Activated gamma-delta T cell (primary cell): ENCODE measurements at regions not wholly inside any gene's neighbourhood (a gene's known extent, or its start where the extent isn't known, plus 50 kb on each side); places are given as distances from the start of the nearest gene placed in this dataset.

Source experiments
- DNase-seq: peaks from one replicate; lab custom pipeline; 2025; lab: John Stamatoyannopoulos, UW

GRCh38 chr11:134476435-134477021, 64.5 kb upstream of the B3GAT1 start:
- no peak for DNase-seq

DNA sequence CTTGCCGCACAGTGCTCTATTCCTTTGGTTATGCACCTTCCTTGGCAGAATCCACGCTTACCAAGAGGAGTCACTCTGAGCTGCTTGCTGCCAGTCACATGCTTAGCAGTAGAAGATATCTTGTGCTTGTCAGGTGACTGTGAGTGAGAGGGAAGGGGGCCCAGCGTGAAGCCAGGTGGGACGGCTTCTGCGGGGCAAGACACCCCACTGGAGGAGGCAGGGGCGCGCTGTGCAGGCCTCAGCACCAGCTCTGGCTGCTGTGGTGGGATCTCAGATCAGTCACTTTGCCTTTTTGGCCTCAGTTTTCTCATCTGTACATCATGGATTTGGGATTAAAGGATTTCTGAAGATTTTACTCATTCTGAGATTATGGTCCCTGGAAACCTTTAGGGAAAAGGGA, 63.9 kb upstream of the B3GAT1 start:
- no peak for DNase-seq

DNA sequence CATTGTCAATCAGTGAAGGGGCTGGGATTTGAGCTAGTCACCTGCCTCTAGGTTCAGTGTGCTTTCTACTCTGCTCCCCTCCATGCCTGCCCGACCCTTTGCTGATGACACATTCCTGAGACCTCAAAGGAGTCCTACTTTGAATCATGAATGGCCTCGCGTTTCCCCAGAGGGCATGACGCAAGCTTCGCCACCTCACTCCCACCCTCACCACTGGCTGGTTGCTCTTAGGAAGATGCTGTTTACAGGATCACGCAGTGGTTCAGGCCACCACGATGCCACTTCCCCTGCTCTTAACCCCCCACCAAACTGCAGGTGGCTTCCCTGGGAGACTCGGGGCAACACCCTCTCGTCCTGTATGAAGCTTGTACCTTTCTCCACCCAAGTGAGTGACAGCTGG, 62.9 kb upstream of the B3GAT1 start:
- no peak for DNase-seq

DNA sequence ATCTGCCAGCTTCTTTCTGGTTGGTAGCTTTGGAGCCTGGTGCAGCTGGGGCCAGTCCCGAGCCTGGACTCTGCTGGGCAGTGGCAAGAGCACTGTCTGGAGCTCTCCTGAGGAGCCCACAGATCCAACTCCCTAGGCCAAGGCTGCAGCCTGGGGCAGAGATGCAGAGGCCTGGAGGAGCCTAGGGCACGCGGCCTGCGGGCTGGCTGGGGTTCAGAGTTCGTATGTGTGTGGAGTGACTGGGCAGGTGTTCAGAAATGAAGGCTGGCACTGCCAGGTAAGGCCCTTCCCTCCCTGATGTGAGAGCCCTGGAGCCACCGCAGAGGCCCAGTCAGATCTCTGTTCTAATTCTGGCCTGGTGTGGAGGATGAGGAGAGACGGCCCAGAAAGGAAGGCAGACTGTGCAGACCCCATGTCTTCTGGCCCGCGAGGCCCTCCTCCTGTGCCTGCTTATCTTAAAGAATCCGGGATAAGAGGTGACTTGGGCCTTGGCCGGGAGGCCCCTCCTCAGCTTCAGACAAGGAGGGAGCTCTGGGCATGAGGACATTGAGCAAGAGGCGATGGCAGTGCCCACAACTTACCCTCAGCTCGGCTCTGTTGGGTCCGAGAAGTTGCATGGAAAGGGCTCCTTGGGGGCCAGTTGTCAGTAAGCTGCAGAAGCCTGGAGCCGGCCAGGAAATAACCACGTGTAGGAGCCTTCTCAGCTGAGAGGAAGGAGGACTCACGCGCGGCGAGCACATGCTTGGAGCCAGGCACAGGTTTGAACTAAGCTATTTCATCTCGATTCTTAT, 62.2 kb upstream of the B3GAT1 start:
- no peak for DNase-seq

GRCh38 chr11:134471716-134472455, 59.8 kb upstream of the B3GAT1 start:
- DNase-seq, result no peak

DNA sequence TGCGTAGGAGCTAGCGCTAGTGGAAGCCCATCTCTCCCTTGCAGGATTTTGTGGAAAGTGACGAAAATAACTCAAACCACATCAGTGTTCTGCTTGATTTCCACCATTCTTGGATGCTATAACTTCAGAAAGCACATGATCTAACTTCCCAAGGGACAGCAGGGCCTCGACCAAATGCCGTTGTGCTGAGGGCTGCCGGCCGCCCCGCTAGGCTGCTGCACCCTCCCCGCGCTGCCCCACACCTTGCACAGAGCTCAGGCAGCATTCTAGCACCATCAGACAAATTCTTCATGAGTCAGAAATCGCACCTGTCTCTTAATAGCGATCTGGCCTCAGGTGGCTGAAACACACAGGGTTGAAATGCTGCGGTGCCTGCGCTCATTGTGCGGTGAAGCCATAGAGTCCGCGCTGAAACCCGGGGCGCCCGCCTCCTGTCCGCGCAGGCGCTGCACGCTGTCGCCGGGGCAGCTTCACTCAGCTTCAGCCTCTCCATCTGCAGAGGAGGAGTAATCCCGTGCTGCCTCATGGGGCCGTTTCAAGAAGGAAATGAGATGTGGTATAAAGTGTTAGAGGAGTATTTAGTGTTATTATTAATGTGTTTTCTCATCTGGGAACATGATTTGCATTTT, 59.2 kb upstream of the B3GAT1 start:
- no peak for DNase-seq

- DNase-seq, result no peak
Observed at GRCh38 chr11:134470238-134470637, 58.2 kb upstream of the B3GAT1 start.

- DNase-seq, result no peak
Observed at GRCh38 chr11:134469627-134470026, 57.6 kb upstream of the B3GAT1 start.

DNA sequence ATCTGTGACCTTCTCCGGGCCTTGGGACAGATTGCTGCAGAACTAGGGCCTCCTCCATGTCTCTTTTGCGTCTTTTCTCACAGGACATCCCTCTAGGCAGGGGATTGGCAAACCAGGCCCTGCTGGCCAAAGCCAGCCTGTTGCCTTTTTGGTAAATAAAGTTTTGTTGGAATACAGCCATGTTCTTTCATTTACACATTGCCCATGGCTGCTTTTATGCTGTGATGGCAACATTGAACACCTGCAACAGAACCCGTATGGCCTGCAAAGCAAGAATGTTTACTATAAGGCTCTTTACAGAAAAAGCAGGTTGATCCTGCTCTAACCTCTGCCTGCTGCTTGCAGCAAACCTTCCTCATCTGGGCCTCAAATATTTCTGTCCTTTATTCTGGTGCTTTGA, 56.8 kb upstream of the B3GAT1 start:
- no peak for DNase-seq

DNA sequence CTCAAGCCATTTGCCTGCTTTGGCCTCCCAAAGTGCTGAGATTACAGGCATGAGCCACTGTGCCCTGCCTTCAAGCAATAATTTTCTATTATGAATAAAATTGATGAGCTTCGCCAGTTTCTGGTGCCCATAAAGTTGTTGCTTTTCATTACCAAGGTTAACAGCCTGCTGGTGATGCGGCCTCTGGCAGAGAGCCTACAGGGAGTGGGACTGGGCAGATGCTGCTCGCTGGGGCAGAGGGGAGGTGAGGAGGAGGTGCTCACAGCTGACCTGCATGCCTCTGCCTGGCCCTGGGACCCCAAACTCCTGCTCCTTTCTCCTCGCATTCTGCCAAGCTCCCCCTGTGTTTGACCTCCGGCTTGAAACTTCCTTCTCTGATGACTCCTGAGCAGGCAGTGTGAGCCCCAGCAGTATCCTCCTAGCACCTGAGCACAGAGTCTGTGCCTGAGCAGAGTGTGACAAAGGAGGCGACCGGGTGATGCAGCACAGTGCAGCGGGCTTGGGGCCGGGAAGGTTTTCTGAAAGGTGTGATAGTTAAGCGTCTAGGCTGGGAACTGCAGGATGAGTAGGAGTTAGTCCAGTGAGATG, 56.1 kb upstream of the B3GAT1 start:
- DNase-seq, result no peak

DNA sequence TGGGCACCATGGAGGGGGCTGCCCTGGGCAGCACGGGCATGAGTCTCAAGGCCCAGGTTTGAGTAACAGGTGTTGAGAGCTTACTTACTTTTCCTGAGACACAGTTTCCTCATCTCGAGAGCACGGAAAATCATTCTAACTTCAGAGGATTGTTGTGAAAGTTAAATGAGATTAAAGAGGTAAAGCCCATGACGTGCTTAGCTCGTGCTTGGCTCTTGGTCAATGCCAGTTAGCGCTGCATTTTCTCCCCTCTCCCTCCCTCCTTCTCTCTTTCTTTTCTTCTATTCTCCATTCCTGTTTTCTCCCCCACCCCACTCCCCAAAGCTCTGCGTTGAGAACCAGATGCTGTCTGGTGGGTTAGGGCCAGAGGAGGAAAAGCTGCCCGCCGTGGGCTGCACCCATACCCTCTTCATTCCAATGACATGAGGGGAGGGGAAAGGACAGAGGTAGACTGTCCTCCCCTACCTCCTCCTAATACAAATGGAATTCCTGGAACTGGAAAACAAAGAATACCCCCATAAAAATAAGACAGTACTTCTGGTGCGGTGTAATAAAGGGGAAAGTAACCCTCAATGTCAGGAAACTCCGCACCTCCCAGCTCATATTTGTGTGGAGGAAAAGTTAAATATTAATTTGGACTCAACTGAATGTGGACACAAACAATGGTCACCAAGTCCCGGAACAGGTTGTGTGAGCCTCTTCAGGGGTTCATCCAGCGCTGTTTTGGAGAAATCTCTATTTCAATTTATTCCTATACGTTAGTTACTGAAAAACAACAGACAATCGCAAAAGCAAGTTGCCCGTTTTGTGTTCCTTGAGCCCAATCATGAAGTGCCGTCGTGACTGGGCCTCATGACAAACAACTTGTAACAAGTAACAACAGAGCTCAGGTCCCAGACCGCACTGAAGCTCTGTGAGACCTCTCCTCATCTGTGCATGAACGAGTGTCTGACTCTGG, 54.8 kb upstream of the B3GAT1 start:
- no peak for DNase-seq

- no peak for DNase-seq
Observed at GRCh38 chr11:134466156-134466555, 54.1 kb upstream of the B3GAT1 start.

DNA sequence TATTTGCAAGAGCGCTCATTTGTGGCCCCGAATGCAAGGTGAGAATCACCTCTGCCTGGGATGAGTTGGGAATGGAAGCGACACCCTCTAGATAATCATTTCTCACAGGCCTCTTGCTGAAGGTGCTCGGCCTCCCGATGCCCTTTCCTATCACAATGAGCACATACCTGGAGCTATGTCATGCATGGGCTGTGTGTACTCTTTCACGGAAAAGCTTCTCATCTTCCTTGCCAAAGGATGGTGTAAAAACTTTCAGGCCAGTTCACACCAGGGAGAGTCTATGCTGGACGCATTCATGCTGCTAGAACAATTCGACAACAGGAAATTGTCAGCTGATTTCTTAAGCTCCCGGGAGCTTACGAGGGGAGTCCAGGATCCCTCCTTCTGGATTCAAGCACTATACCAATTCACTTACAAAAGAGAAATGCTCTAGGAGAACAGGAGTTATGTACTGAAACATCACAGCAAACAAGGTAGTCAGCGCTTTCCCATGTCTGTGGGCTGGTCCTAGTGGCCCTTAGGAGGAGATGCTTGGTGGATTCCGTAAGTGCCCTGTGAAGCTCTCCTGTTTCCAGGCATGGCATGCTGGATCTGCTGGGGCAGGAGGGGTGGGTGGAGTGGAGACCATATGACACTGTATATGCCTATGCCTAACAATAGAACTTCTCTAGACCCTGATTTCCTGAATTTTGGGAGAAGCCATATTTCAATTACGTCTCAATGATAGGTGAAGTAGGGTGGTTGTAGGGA, 53.1 kb upstream of the B3GAT1 start:
- no peak for DNase-seq

GRCh38 chr11:134464196-134464595, 52.2 kb upstream of the B3GAT1 start:
- DNase-seq, result no peak

- no peak for DNase-seq
Observed at GRCh38 chr11:134463716-134464115, 51.7 kb upstream of the B3GAT1 start.
